ENCODE measurements at regions not wholly inside any gene's neighbourhood (a gene's known extent, or its start where the extent isn't known, plus 50 kb on each side); places are given as distances from the start of the nearest gene placed in this dataset.

GRCh38 chr2:7740114-7740513, 822.9 kb downstream of the RNF144A start:
- H3K9me3 ChIP-seq: no peaks in the 10 kb centered on the region
- FAIRE-seq (no peak), DNase-seq (ENCODE audit: low read depth in 1 of 2, low spot score in 1 of 2) (no peak), ATAC-seq (no peak)
- no peak overlapping the region for H3K4me2 ChIP-seq
- H3K4me1 ChIP-seq: 0 out of 3 replicates have a peak, but pooled peaks cover 3% of the 10 kb centered on the region
- WGBS (ENCODE audit: missing lambda C conversion rate): 41% methylated on average over 2 of the region's 2 CpGs
- no peak overlapping the region for H3K27ac ChIP-seq
- H3K4me3 ChIP-seq: no peak overlapping the region
- ChIA-PET CTCF (interaction anchor here (1.1 to 1.8 kb wide), 2 partner anchors 10 to 31 kb away, joined by 3 to 5 read pairs; no protein-coding TSS in a partner anchor), POLR2A (no interaction called here)
- TF ChIP-seq HOXB13 (CRISPR knock-in tag; IDR thresholded peaks at IDR 0.05; ENCODE audit: low read depth): no peak
- TF ChIP-seq CBX2 (IDR thresholded peaks at IDR 0.05; ENCODE audit: borderline replicate concordance, low read depth): no peak
- TF ChIP-seq ZC3H11A (IDR thresholded peaks at IDR 0.05): no peak
- TF ChIP-seq RAD21 (conservative IDR thresholded peaks at IDR 0.05 in 1 of 2, IDR thresholded peaks at IDR 0.05 in 1 of 2): no peak
- no peak for TF ChIP-seq ZFP36 (IDR thresholded peaks at IDR 0.05; ENCODE audit: borderline replicate concordance, partially characterized antibody)
- TF ChIP-seq EHMT2 (IDR thresholded peaks at IDR 0.05; ENCODE audit: low read depth): no peak

- CTCF ChIA-PET: no interaction called here
These were observed 825.1 kb downstream of the RNF144A start for GRCh38 chr2:7742301-7742700.

DNA sequence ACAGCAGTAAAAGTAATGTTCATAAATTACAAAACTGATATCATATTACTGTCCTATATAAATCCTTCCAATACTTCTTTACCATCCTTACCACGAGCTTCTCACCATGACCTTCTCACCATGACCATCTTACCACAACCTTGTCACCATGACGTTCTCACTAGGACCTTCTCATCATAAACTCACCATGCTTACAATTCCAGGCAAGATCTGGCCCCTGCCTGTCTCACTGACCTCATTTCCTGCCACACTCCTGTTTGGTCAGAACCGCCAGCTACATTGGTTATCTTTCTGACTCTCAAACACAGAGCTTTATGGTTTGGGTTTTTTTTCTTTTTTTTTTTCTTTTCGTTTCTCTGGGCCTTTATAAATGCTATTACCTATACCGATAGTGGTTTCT, 827.6 kb downstream of the RNF144A start:
- no peak overlapping the region for H3K27ac ChIP-seq
- no peak for ATAC-seq
- TF ChIP-seq FOSB (CRISPR knock-in tag; IDR thresholded peaks at IDR 0.05) (no peak), CHD2 (IDR thresholded peaks at IDR 0.05; ENCODE audit: low read length, partially characterized antibody) (no peak), MAFK (IDR thresholded peaks at IDR 0.05; ENCODE audit: partially characterized antibody) (no peak), HEYL (CRISPR knock-in tag; IDR thresholded peaks at IDR 0.05) (no peak), SMC3 (IDR thresholded peaks at IDR 0.05) (no peak), HDAC2 (IDR thresholded peaks at IDR 0.05) (no peak), POLR2AphosphoS2 (conservative IDR thresholded peaks at IDR 0.05; ENCODE audit: low read length) (no peak), ATOH8 (CRISPR knock-in tag; IDR thresholded peaks at IDR 0.05; ENCODE audit: low read depth) (no peak), KDM5A (IDR thresholded peaks at IDR 0.05) (no peak), SREBF2 (IDR thresholded peaks at IDR 0.05) (no peak)
- no peaks in the 10 kb centered on the region for H3K9me3 ChIP-seq
- ChIA-PET CTCF (no interaction called here), POLR2A (no interaction called here)
- no peaks in the 10 kb centered on the region for H3K4me1 ChIP-seq
- DNase-seq (ENCODE audit: low read depth in 1 of 2, low spot score in 1 of 2): no peak
- FAIRE-seq: no peak
- WGBS (ENCODE audit: missing lambda C conversion rate): 34% methylated on average over 5 of the region's 5 CpGs
- no peak overlapping the region for H3K4me3 ChIP-seq
- no peak overlapping the region for H3K4me2 ChIP-seq

More at GRCh38 chr2:7742301-7742700, 825.1 kb downstream of the RNF144A start:
- TF ChIP-seq, protein P1, sequence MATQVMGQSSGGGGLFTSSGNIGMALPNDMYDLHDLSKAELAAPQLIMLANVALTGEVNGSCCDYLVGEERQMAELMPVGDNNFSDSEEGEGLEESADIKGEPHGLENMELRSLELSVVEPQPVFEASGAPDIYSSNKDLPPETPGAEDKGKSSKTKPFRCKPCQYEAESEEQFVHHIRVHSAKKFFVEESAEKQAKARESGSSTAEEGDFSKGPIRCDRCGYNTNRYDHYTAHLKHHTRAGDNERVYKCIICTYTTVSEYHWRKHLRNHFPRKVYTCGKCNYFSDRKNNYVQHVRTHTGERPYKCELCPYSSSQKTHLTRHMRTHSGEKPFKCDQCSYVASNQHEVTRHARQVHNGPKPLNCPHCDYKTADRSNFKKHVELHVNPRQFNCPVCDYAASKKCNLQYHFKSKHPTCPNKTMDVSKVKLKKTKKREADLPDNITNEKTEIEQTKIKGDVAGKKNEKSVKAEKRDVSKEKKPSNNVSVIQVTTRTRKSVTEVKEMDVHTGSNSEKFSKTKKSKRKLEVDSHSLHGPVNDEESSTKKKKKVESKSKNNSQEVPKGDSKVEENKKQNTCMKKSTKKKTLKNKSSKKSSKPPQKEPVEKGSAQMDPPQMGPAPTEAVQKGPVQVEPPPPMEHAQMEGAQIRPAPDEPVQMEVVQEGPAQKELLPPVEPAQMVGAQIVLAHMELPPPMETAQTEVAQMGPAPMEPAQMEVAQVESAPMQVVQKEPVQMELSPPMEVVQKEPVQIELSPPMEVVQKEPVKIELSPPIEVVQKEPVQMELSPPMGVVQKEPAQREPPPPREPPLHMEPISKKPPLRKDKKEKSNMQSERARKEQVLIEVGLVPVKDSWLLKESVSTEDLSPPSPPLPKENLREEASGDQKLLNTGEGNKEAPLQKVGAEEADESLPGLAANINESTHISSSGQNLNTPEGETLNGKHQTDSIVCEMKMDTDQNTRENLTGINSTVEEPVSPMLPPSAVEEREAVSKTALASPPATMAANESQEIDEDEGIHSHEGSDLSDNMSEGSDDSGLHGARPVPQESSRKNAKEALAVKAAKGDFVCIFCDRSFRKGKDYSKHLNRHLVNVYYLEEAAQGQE (IDR thresholded peaks at IDR 0.05): no peak
- no peak for TF ChIP-seq POLR2AphosphoS2 (conservative IDR thresholded peaks at IDR 0.05; ENCODE audit: low read length)
- FAIRE-seq: no peak
- POLR2A ChIA-PET: no interaction called here
- no peak overlapping the region for H3K27ac ChIP-seq
- DNase-seq (ENCODE audit: low read depth in 1 of 2, low spot score in 1 of 2): no peak
- H3K4me3 ChIP-seq: no peak overlapping the region
- no peaks in the 10 kb centered on the region for H3K9me3 ChIP-seq
- no peak for ATAC-seq
- 8% methylated on average over 3 of the region's 3 CpGs for WGBS (ENCODE audit: missing lambda C conversion rate)
- H3K4me1 ChIP-seq: no peaks in the 10 kb centered on the region
- H3K4me2 ChIP-seq: no peak overlapping the region

GRCh38 chr2:7745369-7745768, 828.2 kb downstream of the RNF144A start:
- POLR2A ChIA-PET: no interaction called here
- CTCF ChIA-PET: no interaction called here
- no peak overlapping the region for H3K4me3 ChIP-seq
- H3K27ac ChIP-seq: no peak overlapping the region
- no peaks in the 10 kb centered on the region for H3K9me3 ChIP-seq
- H3K4me2 ChIP-seq: no peak overlapping the region
- DNase-seq (ENCODE audit: low read depth in 1 of 2, low spot score in 1 of 2): no peak
- ATAC-seq: no peak
- no peaks in the 10 kb centered on the region for H3K4me1 ChIP-seq
- TF ChIP-seq, protein P2, sequence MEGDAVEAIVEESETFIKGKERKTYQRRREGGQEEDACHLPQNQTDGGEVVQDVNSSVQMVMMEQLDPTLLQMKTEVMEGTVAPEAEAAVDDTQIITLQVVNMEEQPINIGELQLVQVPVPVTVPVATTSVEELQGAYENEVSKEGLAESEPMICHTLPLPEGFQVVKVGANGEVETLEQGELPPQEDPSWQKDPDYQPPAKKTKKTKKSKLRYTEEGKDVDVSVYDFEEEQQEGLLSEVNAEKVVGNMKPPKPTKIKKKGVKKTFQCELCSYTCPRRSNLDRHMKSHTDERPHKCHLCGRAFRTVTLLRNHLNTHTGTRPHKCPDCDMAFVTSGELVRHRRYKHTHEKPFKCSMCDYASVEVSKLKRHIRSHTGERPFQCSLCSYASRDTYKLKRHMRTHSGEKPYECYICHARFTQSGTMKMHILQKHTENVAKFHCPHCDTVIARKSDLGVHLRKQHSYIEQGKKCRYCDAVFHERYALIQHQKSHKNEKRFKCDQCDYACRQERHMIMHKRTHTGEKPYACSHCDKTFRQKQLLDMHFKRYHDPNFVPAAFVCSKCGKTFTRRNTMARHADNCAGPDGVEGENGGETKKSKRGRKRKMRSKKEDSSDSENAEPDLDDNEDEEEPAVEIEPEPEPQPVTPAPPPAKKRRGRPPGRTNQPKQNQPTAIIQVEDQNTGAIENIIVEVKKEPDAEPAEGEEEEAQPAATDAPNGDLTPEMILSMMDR (IDR thresholded peaks at IDR 0.05): no peak
- TF ChIP-seq EHMT2 (IDR thresholded peaks at IDR 0.05; ENCODE audit: low read depth) (no peak), GATA3 (IDR thresholded peaks at IDR 0.05; ENCODE audit: borderline replicate concordance) (no peak), HDAC2 (IDR thresholded peaks at IDR 0.05) (no peak), JUN (IDR thresholded peaks at IDR 0.05) (no peak)
- TF ChIP-seq, protein P3, sequence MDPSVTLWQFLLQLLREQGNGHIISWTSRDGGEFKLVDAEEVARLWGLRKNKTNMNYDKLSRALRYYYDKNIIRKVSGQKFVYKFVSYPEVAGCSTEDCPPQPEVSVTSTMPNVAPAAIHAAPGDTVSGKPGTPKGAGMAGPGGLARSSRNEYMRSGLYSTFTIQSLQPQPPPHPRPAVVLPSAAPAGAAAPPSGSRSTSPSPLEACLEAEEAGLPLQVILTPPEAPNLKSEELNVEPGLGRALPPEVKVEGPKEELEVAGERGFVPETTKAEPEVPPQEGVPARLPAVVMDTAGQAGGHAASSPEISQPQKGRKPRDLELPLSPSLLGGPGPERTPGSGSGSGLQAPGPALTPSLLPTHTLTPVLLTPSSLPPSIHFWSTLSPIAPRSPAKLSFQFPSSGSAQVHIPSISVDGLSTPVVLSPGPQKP (IDR thresholded peaks at IDR 0.05; ENCODE audit: low read depth, low read length): no peak
- WGBS (ENCODE audit: missing lambda C conversion rate): 27% methylated on average over 2 of the region's 2 CpGs
- no peak for FAIRE-seq
